GM23338 (cell line): ENCODE measurements at regions not wholly inside any gene's neighbourhood (a gene's known extent, or its start where the extent isn't known, plus 50 kb on each side); places are given as distances from the start of the nearest gene placed in this dataset.

ENCODE experiments used
- EZH2 ChIP-seq: fragments of 200-600 bp; sonication (generic); IDR thresholded peaks from one replicate; pipeline ENCODE4 v1.8.0; 2017; ENCODE audit warnings: antibody characterized with exemption, mild to moderate bottlenecking, low read depth; ENCODE audit not compliant: unreplicated experiment
- EZH2phosphoT487 ChIP-seq: fragments of 200-600 bp; sonication (generic); IDR thresholded peaks from one replicate; pipeline ENCODE4 v1.8.1; 2018; ENCODE audit warnings: antibody characterized with exemption; ENCODE audit not compliant: unreplicated experiment
- POLR2AphosphoS5 ChIP-seq: IDR thresholded peaks from 2 replicates; pipeline ENCODE4 v1.6.1; 2016; ENCODE audit warnings: antibody characterized with exemption, low read depth
- ZNF331 ChIP-seq: fragments of 250-450 bp; sonication (Bioruptor Pico); IDR thresholded peaks from 2 replicates; pipeline ENCODE4 v1.5.0; 2020; ENCODE audit warnings: low read depth, mild to moderate bottlenecking, moderate library complexity
- TF ChIP-seq, protein P1 (sequence below), 2 experiments: fragments of 200-600 bp in 1 of 2; sonication (generic) in 1 of 2; conservative IDR thresholded peaks; 2 replicates each; pipeline versions ENCODE4 v1.5.1 to v1.6.1; 2016 to 2017; ENCODE audit warnings: antibody characterized with exemption in 2 of 2, low read depth in 2 of 2, mild to moderate bottlenecking in 2 of 2, moderate library complexity in 1 of 2

DNA sequence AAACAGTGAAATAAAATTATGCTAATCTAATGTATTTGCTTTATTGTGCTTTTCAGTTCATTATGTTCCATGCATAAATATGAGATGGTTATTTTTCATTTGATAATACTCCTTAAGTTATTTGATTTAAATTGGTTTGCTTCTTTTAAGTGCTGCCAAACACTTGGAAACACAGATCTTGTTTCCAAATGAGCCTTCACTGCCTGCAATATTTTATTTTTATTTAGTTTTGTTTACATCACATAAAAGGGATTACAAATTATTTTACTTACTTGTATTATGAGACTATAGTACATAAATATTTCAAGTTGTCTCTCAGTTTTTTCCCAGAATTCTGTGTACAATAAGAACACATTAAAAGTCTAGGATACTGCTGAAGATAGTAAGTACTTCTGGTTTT, 1662.4 kb upstream of the B3GALT2 start:
- TF ChIP-seq, protein P1, sequence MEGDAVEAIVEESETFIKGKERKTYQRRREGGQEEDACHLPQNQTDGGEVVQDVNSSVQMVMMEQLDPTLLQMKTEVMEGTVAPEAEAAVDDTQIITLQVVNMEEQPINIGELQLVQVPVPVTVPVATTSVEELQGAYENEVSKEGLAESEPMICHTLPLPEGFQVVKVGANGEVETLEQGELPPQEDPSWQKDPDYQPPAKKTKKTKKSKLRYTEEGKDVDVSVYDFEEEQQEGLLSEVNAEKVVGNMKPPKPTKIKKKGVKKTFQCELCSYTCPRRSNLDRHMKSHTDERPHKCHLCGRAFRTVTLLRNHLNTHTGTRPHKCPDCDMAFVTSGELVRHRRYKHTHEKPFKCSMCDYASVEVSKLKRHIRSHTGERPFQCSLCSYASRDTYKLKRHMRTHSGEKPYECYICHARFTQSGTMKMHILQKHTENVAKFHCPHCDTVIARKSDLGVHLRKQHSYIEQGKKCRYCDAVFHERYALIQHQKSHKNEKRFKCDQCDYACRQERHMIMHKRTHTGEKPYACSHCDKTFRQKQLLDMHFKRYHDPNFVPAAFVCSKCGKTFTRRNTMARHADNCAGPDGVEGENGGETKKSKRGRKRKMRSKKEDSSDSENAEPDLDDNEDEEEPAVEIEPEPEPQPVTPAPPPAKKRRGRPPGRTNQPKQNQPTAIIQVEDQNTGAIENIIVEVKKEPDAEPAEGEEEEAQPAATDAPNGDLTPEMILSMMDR (conservative IDR thresholded peaks at IDR 0.05; ENCODE audit: low read depth in 2 of 2) = no peak
- TF ChIP-seq EZH2phosphoT487 (no peak), EZH2 (no peak), ZNF331 (CRISPR knock-in tag) (no peak), POLR2AphosphoS5 (no peak)
